Endothelial cell of umbilical vein (primary cell): ENCODE measurements at regions not wholly inside any gene's neighbourhood (a gene's known extent, or its start where the extent isn't known, plus 50 kb on each side); places are given as distances from the start of the nearest gene placed in this dataset.
A peak's percentile ranks its signal among the peaks of the same experiment; 100 is the strongest.

Experiments
- BruUV-seq: library from RNA; stranded (reverse); fragments of 400-500 nt; replicated peaks from 2 replicates; lab custom pipeline; 2021; lab: Mats Ljungman, UMichigan
- CTCF ChIA-PET: fragments of 300-600, 350-600 bp; sonication (Branson Sonifier 250); formaldehyde crosslinking; loops from one replicate; lab custom pipeline; 2021; ENCODE audit warnings: antibody characterized with exemption, inconsistent platforms; lab: Charles Lee
- POLR2A ChIA-PET: fragments of 300-600, 350-600 bp; sonication (Branson Sonifier 250); formaldehyde crosslinking; loops from one replicate; lab custom pipeline; 2021; ENCODE audit warnings: antibody characterized with exemption, inconsistent platforms; lab: Charles Lee
- DNase-seq: peaks from one replicate; pipeline ENCODE4 v3.0.0-alpha.2; 2011; ENCODE audit warnings: low read depth, low spot score
- FAIRE-seq: peaks from 2 replicates; lab custom pipeline; 2011; peaks lifted over from hg19 to GRCh38; lab: Jason Lieb, UNC
- H2AFZ ChIP-seq: 2 replicates; pipeline ENCODE4 v1.6.0; 2012; ENCODE audit warnings: low read depth, low read length, control low read depth, inconsistent platforms
- H3K27ac ChIP-seq: 2 replicates; pipeline ENCODE4 v1.5.1; 2011; ENCODE audit warnings: low read depth, mild to moderate bottlenecking, control low read depth, low read length, moderate library complexity; ENCODE audit not compliant: insufficient read depth
- H3K27me3 ChIP-seq, 2 experiments: 2 replicates each; pipeline versions ENCODE4 v1.6.0 to v1.6.1; 2011; ENCODE audit warnings: low read length in 2 of 2, mixed read lengths in 1 of 2; ENCODE audit not compliant: control insufficient read depth in 2 of 2, insufficient read depth in 2 of 2
- H3K36me3 ChIP-seq, 2 experiments: 2 replicates in 1 of 2; 3 replicates in 1 of 2; pipeline ENCODE4 v1.5.1; 2011; ENCODE audit warnings: low read length in 2 of 2, mild to moderate bottlenecking in 1 of 2, moderate library complexity in 1 of 2; ENCODE audit not compliant: control insufficient read depth in 2 of 2, insufficient read depth in 2 of 2; ENCODE audit errors: extremely low read depth in 1 of 2
- H3K4me1 ChIP-seq: 3 replicates; pipeline ENCODE4 v1.5.1; 2011; ENCODE audit warnings: mild to moderate bottlenecking, low read length; ENCODE audit not compliant: control insufficient read depth, insufficient read depth; ENCODE audit errors: extremely low read depth
- H3K4me2 ChIP-seq: 2 replicates; pipeline ENCODE4 v1.6.1; 2011; ENCODE audit warnings: low read length, control low read depth, mixed read lengths; ENCODE audit not compliant: insufficient read depth
- H3K4me3 ChIP-seq, 3 experiments: fragments of 200-600 bp in 1 of 3; sonication (generic), shearing (Covaris generic) in 1 of 3; replicated peaks in 1 of 3; 2 replicates each; pipeline ENCODE4 v1.5.1; 2011 to 2016; ENCODE audit warnings: control low read depth in 3 of 3, low read length in 3 of 3, mild to moderate bottlenecking in 2 of 3, inconsistent platforms in 1 of 3, low read depth in 1 of 3, moderate library complexity in 1 of 3; ENCODE audit not compliant: insufficient read depth in 1 of 3
- H3K79me2 ChIP-seq: 2 replicates; pipeline ENCODE4 v1.6.0; 2012; ENCODE audit warnings: low read length, inconsistent platforms; ENCODE audit not compliant: control insufficient read depth, insufficient read depth
- H3K9ac ChIP-seq: replicated peaks from 2 replicates; pipeline ENCODE3; 2011; ENCODE audit warnings: low read length, control low read depth; ENCODE audit not compliant: insufficient read depth; ENCODE audit errors: extremely low read depth
- H3K9me1 ChIP-seq: replicated peaks from 3 replicates; pipeline ENCODE4 v1.6.0; 2011; ENCODE audit warnings: mild to moderate bottlenecking, low read length; ENCODE audit not compliant: control insufficient read depth, insufficient read depth; ENCODE audit errors: extremely low read depth
- H3K9me3 ChIP-seq: replicated peaks from 2 replicates; pipeline ENCODE4 v1.5.1; 2012; ENCODE audit warnings: low read length, inconsistent platforms; ENCODE audit not compliant: control insufficient read depth, insufficient read depth
- H4K20me1 ChIP-seq: replicated peaks from 2 replicates; pipeline ENCODE3; 2011; ENCODE audit warnings: mild to moderate bottlenecking, low read length; ENCODE audit not compliant: control insufficient read depth, insufficient read depth; ENCODE audit errors: extremely low read depth
- EZH2 ChIP-seq: IDR thresholded peaks from 2 replicates; pipeline ENCODE4 v1.6.1; 2012; ENCODE audit warnings: borderline replicate concordance, low read depth, mild to moderate bottlenecking, moderate library complexity, low read length, inconsistent platforms; ENCODE audit not compliant: severe bottlenecking
- FOS ChIP-seq: IDR thresholded peaks from 2 replicates; pipeline ENCODE4 v1.6.1; 2011; ENCODE audit warnings: mild to moderate bottlenecking, low read length, moderate library complexity, borderline replicate concordance; ENCODE audit not compliant: insufficient read depth
- GATA2 ChIP-seq: IDR thresholded peaks from 2 replicates; pipeline ENCODE4 v1.7.0; 2011; ENCODE audit warnings: low read depth, mild to moderate bottlenecking, moderate library complexity, mixed read lengths, low read length; ENCODE audit not compliant: insufficient read length, insufficient read depth
- JUN ChIP-seq: IDR thresholded peaks from 2 replicates; pipeline ENCODE4 v1.6.1; 2011; ENCODE audit warnings: borderline replicate concordance, low read depth; ENCODE audit not compliant: insufficient read length, insufficient read depth
- MYC ChIP-seq: IDR thresholded peaks from one replicate; pipeline ENCODE4 v1.6.1; 2011; ENCODE audit warnings: mild to moderate bottlenecking, low read depth, low read length
- POLR2A ChIP-seq: IDR thresholded peaks from 2 replicates; pipeline ENCODE4 v1.6.1; 2012; ENCODE audit warnings: low read depth, mild to moderate bottlenecking, control low read depth, low read length
- POLR2AphosphoS5 ChIP-seq: IDR thresholded peaks from 2 replicates; pipeline ENCODE4 v1.6.1; 2012; ENCODE audit warnings: low read depth, mild to moderate bottlenecking, control low read depth, low read length, moderate library complexity; ENCODE audit not compliant: insufficient read depth
- dilution Hi-C: fragments of 300-500 bp; cut with MboI; formaldehyde crosslinking; loops from one replicate; pipeline ENCODE4 v1.15.0; 2019; ENCODE audit warnings: low sequenced_read_pairs; ENCODE audit not compliant: extremely low pct_ligation_motif_present
- intact Hi-C: fragments of 100-400 bp; cut with micrococcal nuclease; formaldehyde crosslinking; loops from one replicate; pipeline ENCODE4 v1.10.0; 2022
- TF ChIP-seq, protein P1 (sequence below), 2 donors: IDR thresholded peaks; 1 replicate in 1 of 2; 2 replicates in 1 of 2; pipeline ENCODE4 v1.5.1; 2011; ENCODE audit warnings: low read length in 2 of 2, mild to moderate bottlenecking in 2 of 2, moderate library complexity in 2 of 2, control low read depth in 1 of 2, inconsistent platforms in 1 of 2, low read depth in 1 of 2; ENCODE audit not compliant: insufficient read depth in 1 of 2; ENCODE audit errors: extremely low read depth in 1 of 2
- TF ChIP-seq, protein P2 (sequence below): IDR thresholded peaks from 2 replicates; pipeline ENCODE4 v1.6.1; 2011; ENCODE audit not compliant: insufficient read depth, insufficient read length

GRCh38 chr19:30719999-30720345, 347.8 kb downstream of the ZNF536 start:
- CTCF ChIA-PET, result no interaction called here
- H3K4me2 ChIP-seq, result peak overlapping the region; percentile 12
- BruUV-seq, result no TSS peak
- H3K9me3 ChIP-seq, result no peaks in the 10 kb centered on the region
- no peak overlapping the region for H3K4me3 ChIP-seq
- dilution Hi-C loops, result no loop called here
- no peak for FAIRE-seq
- no peaks in the 10 kb centered on the region for H3K9me1 ChIP-seq
- intact Hi-C loops, result no loop called here
- no peak overlapping the region for H3K9ac ChIP-seq
- no peaks in the 10 kb centered on the region for H3K79me2 ChIP-seq
- H3K27ac ChIP-seq, result no peak overlapping the region
- no peak overlapping the region for H2AFZ ChIP-seq
- H3K4me1 ChIP-seq, result no peaks in the 10 kb centered on the region
- H3K27me3 ChIP-seq, result no peaks in the 10 kb centered on the region
- no peak for DNase-seq
- no peak for TF ChIP-seq MYC
- TF ChIP-seq, protein P1, sequence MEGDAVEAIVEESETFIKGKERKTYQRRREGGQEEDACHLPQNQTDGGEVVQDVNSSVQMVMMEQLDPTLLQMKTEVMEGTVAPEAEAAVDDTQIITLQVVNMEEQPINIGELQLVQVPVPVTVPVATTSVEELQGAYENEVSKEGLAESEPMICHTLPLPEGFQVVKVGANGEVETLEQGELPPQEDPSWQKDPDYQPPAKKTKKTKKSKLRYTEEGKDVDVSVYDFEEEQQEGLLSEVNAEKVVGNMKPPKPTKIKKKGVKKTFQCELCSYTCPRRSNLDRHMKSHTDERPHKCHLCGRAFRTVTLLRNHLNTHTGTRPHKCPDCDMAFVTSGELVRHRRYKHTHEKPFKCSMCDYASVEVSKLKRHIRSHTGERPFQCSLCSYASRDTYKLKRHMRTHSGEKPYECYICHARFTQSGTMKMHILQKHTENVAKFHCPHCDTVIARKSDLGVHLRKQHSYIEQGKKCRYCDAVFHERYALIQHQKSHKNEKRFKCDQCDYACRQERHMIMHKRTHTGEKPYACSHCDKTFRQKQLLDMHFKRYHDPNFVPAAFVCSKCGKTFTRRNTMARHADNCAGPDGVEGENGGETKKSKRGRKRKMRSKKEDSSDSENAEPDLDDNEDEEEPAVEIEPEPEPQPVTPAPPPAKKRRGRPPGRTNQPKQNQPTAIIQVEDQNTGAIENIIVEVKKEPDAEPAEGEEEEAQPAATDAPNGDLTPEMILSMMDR (IDR thresholded peaks at IDR 0.05; ENCODE audit: extremely low read depth in 1 of 2, insufficient read depth in 1 of 2, low read depth in 1 of 2, low read length in 2 of 2), result no peak
- TF ChIP-seq GATA2, result no peak
- TF ChIP-seq FOS, result no peak
- no peak for TF ChIP-seq POLR2A
- TF ChIP-seq, protein P2, sequence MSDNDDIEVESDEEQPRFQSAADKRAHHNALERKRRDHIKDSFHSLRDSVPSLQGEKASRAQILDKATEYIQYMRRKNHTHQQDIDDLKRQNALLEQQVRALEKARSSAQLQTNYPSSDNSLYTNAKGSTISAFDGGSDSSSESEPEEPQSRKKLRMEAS, result no peak
- TF ChIP-seq EZH2, result no peak
- TF ChIP-seq POLR2AphosphoS5, result no peak
- no peak for TF ChIP-seq JUN
- POLR2A ChIA-PET, result no interaction called here
- no peaks in the 10 kb centered on the region for H3K36me3 ChIP-seq
- no peaks in the 10 kb centered on the region for H4K20me1 ChIP-seq
